WERI-Rb-1 (cell line): ENCODE measurements at regions not wholly inside any gene's neighbourhood (a gene's known extent, or its start where the extent isn't known, plus 50 kb on each side); places are given as distances from the start of the nearest gene placed in this dataset.

Experiments used
- DNase-seq: peaks from one replicate; pipeline ENCODE4 v3.0.0-alpha.2; 2020
- H3K27ac ChIP-seq: fragments of 250-450 bp; sonication (Bioruptor Pico); 2 replicates; pipeline ENCODE4 v1.5.1; 2020; ENCODE audit warnings: mild to moderate bottlenecking, moderate library complexity
- H3K27me3 ChIP-seq: fragments of 250-450 bp; sonication (Bioruptor Pico); 2 replicates; pipeline ENCODE4 v1.5.1; 2021; ENCODE audit warnings: mild to moderate bottlenecking, low read depth, moderate library complexity; ENCODE audit not compliant: insufficient read depth, severe bottlenecking
- H3K36me3 ChIP-seq: fragments of 250-450 bp; sonication (Bioruptor Pico); 2 replicates; pipeline ENCODE4 v1.5.1; 2020; ENCODE audit warnings: mild to moderate bottlenecking, moderate library complexity
- H3K4me3 ChIP-seq: 2 replicates; pipeline ENCODE4 v1.5.1; 2011; ENCODE audit warnings: low read depth, mild to moderate bottlenecking, control low read depth, low read length
- H3K9me3 ChIP-seq: fragments of 250-450 bp; sonication (Bioruptor Pico); 2 replicates; pipeline ENCODE4 v1.5.1; 2021; ENCODE audit warnings: mild to moderate bottlenecking, moderate library complexity; ENCODE audit not compliant: severe bottlenecking
- CTCF ChIP-seq: IDR thresholded peaks from 2 replicates; pipeline ENCODE4 v1.5.1; 2011; ENCODE audit warnings: low read depth, mild to moderate bottlenecking, control low read depth, inconsistent platforms, low read length

- no peaks in the 10 kb centered on the region for H3K36me3 ChIP-seq
- no peak for TF ChIP-seq CTCF
- no peak for DNase-seq
- no peak overlapping the region for H3K27ac ChIP-seq
- no peaks in the 10 kb centered on the region for H3K27me3 ChIP-seq
- H3K4me3 ChIP-seq = no peak overlapping the region
- no peaks in the 10 kb centered on the region for H3K9me3 ChIP-seq
These were observed 604.1 kb downstream of the TAF11L14 start for GRCh38 chr5:18238321-18238720.

GRCh38 chr5:18240971-18241370, 606.7 kb downstream of the TAF11L14 start:
- no peak for TF ChIP-seq CTCF
- Histone ChIP-seq H3K27ac (no peak overlapping the region), H3K4me3 (no peak overlapping the region), H3K36me3 (no peaks in the 10 kb centered on the region), H3K9me3 (no peaks in the 10 kb centered on the region), H3K27me3 (no peaks in the 10 kb centered on the region)
- no peak for DNase-seq

- H3K9me3 ChIP-seq = no peaks in the 10 kb centered on the region
These were observed 609.6 kb downstream of the TAF11L14 start for GRCh38 chr5:18243846-18244245.

GRCh38 chr5:18244309-18244708, 610.0 kb downstream of the TAF11L14 start:
- Histone ChIP-seq H3K36me3 (no peaks in the 10 kb centered on the region), H3K27ac (no peak overlapping the region), H3K27me3 (no peaks in the 10 kb centered on the region), H3K9me3 (no peaks in the 10 kb centered on the region), H3K4me3 (no peak overlapping the region)
- TF ChIP-seq CTCF = no peak
- no peak for DNase-seq

More at GRCh38 chr5:18243846-18244245, 609.6 kb downstream of the TAF11L14 start:
- DNase-seq = no peak
- Histone ChIP-seq H3K27ac (no peak overlapping the region), H3K4me3 (no peak overlapping the region), H3K36me3 (no peaks in the 10 kb centered on the region), H3K27me3 (no peaks in the 10 kb centered on the region)
- TF ChIP-seq CTCF = no peak

GRCh38 chr5:18252559-18252958, 618.3 kb downstream of the TAF11L14 start:
- Histone ChIP-seq H3K27ac (no peak overlapping the region), H3K9me3 (peaks cover 7% of the 10 kb centered on the region), H3K36me3 (no peaks in the 10 kb centered on the region), H3K4me3 (no peak overlapping the region), H3K27me3 (no peaks in the 10 kb centered on the region)
- TF ChIP-seq CTCF = no peak
- no peak for DNase-seq

- Histone ChIP-seq H3K4me3 (no peak overlapping the region), H3K36me3 (no peaks in the 10 kb centered on the region), H3K27me3 (no peaks in the 10 kb centered on the region), H3K9me3 (no peaks in the 10 kb centered on the region), H3K27ac (no peak overlapping the region)
- no peak for DNase-seq
- TF ChIP-seq CTCF = no peak
These were observed 630.0 kb downstream of the TAF11L14 start for GRCh38 chr5:18264126-18264882.
